HEK293 (cell line): ENCODE measurements at regions not wholly inside any gene's neighbourhood (a gene's known extent, or its start where the extent isn't known, plus 50 kb on each side); places are given as distances from the start of the nearest gene placed in this dataset.

Experiments used
- CTCF ChIA-PET: fragments of 350-600 bp; formaldehyde crosslinking; extraction: SDS; loops from one replicate; lab custom pipeline; 2021; ENCODE audit warnings: antibody characterized with exemption; lab: Yijun Ruan, JAX
- POLR2A ChIA-PET: fragments of 300-600 bp; formaldehyde crosslinking; extraction: SDS; loops from one replicate; lab custom pipeline; 2020; ENCODE audit warnings: antibody characterized with exemption, inconsistent platforms; lab: Yijun Ruan, JAX
- H3K27ac ChIP-seq: fragments of 200-500 bp; sonication (Bioruptor generic); 2 replicates; pipeline ENCODE4 v1.5.1; 2014; ENCODE audit warnings: low read depth, low read length, control low read depth, inconsistent platforms; ENCODE audit errors: extremely low read depth
- H3K36me3 ChIP-seq, 2 experiments: fragments of 200-500 bp in 1 of 2; sonication (Bioruptor generic) in 1 of 2; 1 replicate in 1 of 2; 2 replicates in 1 of 2; pipeline ENCODE4 v1.5.1; 2014 to 2017; ENCODE audit warnings: inconsistent platforms in 2 of 2, low read length in 2 of 2; ENCODE audit not compliant: control insufficient read depth in 2 of 2, insufficient read depth in 1 of 2
- H3K4me1 ChIP-seq: fragments of 200-500 bp; sonication (Bioruptor generic); 2 replicates; pipeline ENCODE4 v1.5.1; 2014; ENCODE audit warnings: mild to moderate bottlenecking, low read length, inconsistent platforms; ENCODE audit not compliant: control insufficient read depth, insufficient read depth
- H3K4me3 ChIP-seq: 2 replicates; pipeline ENCODE4 v1.5.1; 2011; ENCODE audit warnings: low read depth, mild to moderate bottlenecking, control low read depth, low read length, moderate library complexity
- H3K9me3 ChIP-seq: fragments of 200-500 bp; sonication (Bioruptor generic); 2 replicates; pipeline ENCODE4 v1.5.1; 2014; ENCODE audit warnings: low read depth, low read length, inconsistent platforms; ENCODE audit not compliant: control insufficient read depth, insufficient read depth
- HOXC10 ChIP-seq: sonication (generic); formaldehyde crosslinking; IDR thresholded peaks from 2 replicates; pipeline ENCODE4 v1.8.1; 2023; ENCODE audit warnings: mild to moderate bottlenecking, missing genetic modification reagents
- KLF9 ChIP-seq: fragments of 450-650 bp; formaldehyde crosslinking; IDR thresholded peaks from 2 replicates; pipeline ENCODE4 v1.5.1; 2016; ENCODE audit warnings: missing biosample characterization, missing genetic modification characterization, low read depth
- SP2 ChIP-seq: fragments of 450-650 bp; formaldehyde crosslinking; IDR thresholded peaks from 2 replicates; pipeline ENCODE4 v1.5.1; 2016; ENCODE audit warnings: missing biosample characterization, missing genetic modification characterization
- ZBTB8A ChIP-seq: fragments of 450-650 bp; formaldehyde crosslinking; IDR thresholded peaks from 2 replicates; pipeline ENCODE4 v1.5.1; 2016; ENCODE audit warnings: missing biosample characterization, missing genetic modification characterization
- ZFP69B ChIP-seq: fragments of 450-650 bp; formaldehyde crosslinking; IDR thresholded peaks from 2 replicates; pipeline ENCODE4 v1.5.1; 2016; ENCODE audit warnings: missing biosample characterization, missing genetic modification characterization
- ZNF132 ChIP-seq: fragments of 450-650 bp; formaldehyde crosslinking; IDR thresholded peaks from 2 replicates; pipeline ENCODE4 v1.5.1; 2017; ENCODE audit warnings: missing biosample characterization, missing genetic modification characterization, borderline replicate concordance
- ZNF133 ChIP-seq: fragments of 450-650 bp; formaldehyde crosslinking; IDR thresholded peaks from 2 replicates; pipeline ENCODE4 v1.5.1; 2016; ENCODE audit warnings: missing biosample characterization, missing genetic modification characterization
- ZNF146 ChIP-seq: fragments of 450-650 bp; formaldehyde crosslinking; IDR thresholded peaks from 2 replicates; pipeline ENCODE4 v1.5.1; 2016; ENCODE audit warnings: missing biosample characterization, missing genetic modification characterization
- ZNF335 ChIP-seq: fragments of 450-650 bp; formaldehyde crosslinking; conservative IDR thresholded peaks from 2 replicates; pipeline ENCODE4 v1.5.1; 2016; ENCODE audit warnings: missing biosample characterization, missing genetic modification characterization
- ZNF48 ChIP-seq: fragments of 450-650 bp; formaldehyde crosslinking; IDR thresholded peaks from 2 replicates; pipeline ENCODE4 v1.5.1; 2016; ENCODE audit warnings: missing biosample characterization, missing genetic modification characterization
- ZNF510 ChIP-seq: fragments of 450-650 bp; formaldehyde crosslinking; IDR thresholded peaks from 2 replicates; pipeline ENCODE4 v1.5.1; 2018; ENCODE audit warnings: mild to moderate bottlenecking, missing genetic modification characterization, missing biosample characterization; ENCODE audit not compliant: insufficient replicate concordance
- ZNF514 ChIP-seq: fragments of 450-650 bp; formaldehyde crosslinking; IDR thresholded peaks from 2 replicates; pipeline ENCODE4 v1.5.1; 2016; ENCODE audit warnings: missing biosample characterization, missing genetic modification characterization
- ZNF544 ChIP-seq: fragments of 450-650 bp; formaldehyde crosslinking; IDR thresholded peaks from 2 replicates; pipeline ENCODE4 v1.5.0; 2017; ENCODE audit warnings: missing biosample characterization, missing genetic modification characterization
- ZNF560 ChIP-seq: fragments of 450-650 bp; formaldehyde crosslinking; IDR thresholded peaks from 2 replicates; pipeline ENCODE4 v1.5.1; 2017; ENCODE audit warnings: missing biosample characterization, missing genetic modification characterization, borderline replicate concordance
- ZNF596 ChIP-seq: fragments of 450-650 bp; IDR thresholded peaks from 2 replicates; pipeline ENCODE4 v1.5.0; 2018; ENCODE audit warnings: missing biosample characterization, mild to moderate bottlenecking, missing genetic modification characterization, moderate library complexity
- ZNF621 ChIP-seq: fragments of 450-650 bp; formaldehyde crosslinking; IDR thresholded peaks from 2 replicates; pipeline ENCODE4 v1.5.1; 2017; ENCODE audit warnings: missing biosample characterization, missing genetic modification characterization
- ZNF654 ChIP-seq: fragments of 450-650 bp; formaldehyde crosslinking; IDR thresholded peaks from 2 replicates; pipeline ENCODE4 v1.5.1; 2016; ENCODE audit warnings: low read depth, missing biosample characterization, missing genetic modification characterization
- ZNF664 ChIP-seq: fragments of 450-650 bp; formaldehyde crosslinking; IDR thresholded peaks from 2 replicates; pipeline ENCODE4 v1.5.1; 2016; ENCODE audit warnings: missing biosample characterization, missing genetic modification characterization
- ZNF768 ChIP-seq: fragments of 450-650 bp; formaldehyde crosslinking; IDR thresholded peaks from 2 replicates; pipeline ENCODE4 v1.5.1; 2018; ENCODE audit warnings: missing biosample characterization, mild to moderate bottlenecking, missing genetic modification characterization
- ZNF777 ChIP-seq: fragments of 450-650 bp; formaldehyde crosslinking; IDR thresholded peaks from 2 replicates; pipeline ENCODE4 v1.5.1; 2017; ENCODE audit warnings: missing biosample characterization, missing genetic modification characterization, borderline replicate concordance
- ZNF785 ChIP-seq: fragments of 450-650 bp; formaldehyde crosslinking; IDR thresholded peaks from 2 replicates; pipeline ENCODE4 v1.5.1; 2016; ENCODE audit warnings: missing biosample characterization, missing genetic modification characterization
- TF ChIP-seq, protein P1 (sequence below): fragments of 450-650 bp; formaldehyde crosslinking; IDR thresholded peaks from 2 replicates; pipeline ENCODE4 v1.5.1; 2016; ENCODE audit warnings: missing biosample characterization, missing genetic modification characterization
- TF ChIP-seq, protein P2 (sequence below): fragments of 450-650 bp; formaldehyde crosslinking; IDR thresholded peaks from 2 replicates; pipeline ENCODE4 v1.5.0; 2017; ENCODE audit warnings: missing biosample characterization, missing genetic modification characterization, borderline replicate concordance
- TF ChIP-seq, protein P3 (sequence below): fragments of 450-650 bp; formaldehyde crosslinking; IDR thresholded peaks from 2 replicates; pipeline ENCODE4 v1.5.1; 2016; ENCODE audit warnings: missing biosample characterization, missing genetic modification characterization
- TF ChIP-seq, protein P4 (sequence below): sonication (generic); formaldehyde crosslinking; IDR thresholded peaks from 2 replicates; pipeline ENCODE4 v1.8.1; 2022; ENCODE audit warnings: mild to moderate bottlenecking, moderate library complexity, missing genetic modification reagents

DNA sequence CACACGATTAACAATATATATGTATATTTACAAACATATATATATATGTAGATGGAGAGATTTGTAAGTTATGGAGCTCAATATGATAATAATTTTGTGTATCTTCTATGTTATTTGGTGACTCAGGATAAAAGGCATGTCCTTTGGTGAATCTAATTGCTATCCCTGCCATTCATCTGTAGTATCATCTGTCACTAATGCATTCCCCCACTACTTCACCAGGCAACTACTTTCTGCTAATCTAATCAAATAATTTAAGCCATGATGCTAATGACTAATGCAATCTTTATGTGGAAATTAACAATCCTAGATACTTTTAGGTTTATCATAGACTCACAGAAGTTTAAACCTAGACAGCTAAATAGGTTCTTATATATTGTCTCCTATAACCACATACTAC is 1074.5 kb downstream of the PLA2G4A start:
- H3K27ac ChIP-seq: no peak overlapping the region
- ChIA-PET CTCF (no interaction called here), POLR2A (no interaction called here)
- no peak overlapping the region for H3K4me3 ChIP-seq
- H3K4me1 ChIP-seq: no peaks in the 10 kb centered on the region
- H3K9me3 ChIP-seq: no peaks in the 10 kb centered on the region
- H3K36me3 ChIP-seq: no peaks in the 10 kb centered on the region
- no peak for TF ChIP-seq ZNF785 (tag by site-specific recombination)

DNA sequence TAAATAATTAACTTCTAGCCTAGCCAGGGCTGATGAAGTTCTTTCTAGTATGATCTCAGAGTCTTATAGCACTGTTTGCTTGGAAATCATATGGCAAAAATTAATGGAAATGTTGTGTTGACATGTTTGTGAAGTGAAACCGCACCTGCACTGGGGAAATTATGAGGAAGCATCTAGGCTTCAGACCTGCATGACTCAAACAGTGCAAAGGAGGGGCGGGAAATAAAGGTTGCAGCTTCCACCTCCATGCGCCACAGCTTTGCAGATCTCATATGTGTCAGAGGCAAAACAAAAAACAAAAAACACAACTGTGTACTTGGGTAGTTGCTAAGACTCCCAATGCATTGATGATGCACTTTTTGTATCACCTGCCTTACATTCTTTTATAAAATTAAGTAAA is 1080.6 kb downstream of the PLA2G4A start:
- ChIA-PET POLR2A (no interaction called here), CTCF (no interaction called here)
- no peak overlapping the region for H3K4me3 ChIP-seq
- H3K9me3 ChIP-seq: no peaks in the 10 kb centered on the region
- H3K4me1 ChIP-seq: no peaks in the 10 kb centered on the region
- H3K27ac ChIP-seq: no peak overlapping the region
- no peaks in the 10 kb centered on the region for H3K36me3 ChIP-seq
- TF ChIP-seq ZFP69B (tag by site-specific recombination) (no peak), ZNF768 (tag by site-specific recombination) (no peak), ZNF48 (tag by site-specific recombination) (no peak), ZNF133 (tag by site-specific recombination) (no peak), HOXC10 (CRISPR knock-in tag) (no peak), ZNF596 (tag by site-specific recombination) (no peak), ZNF335 (tag by site-specific recombination) (no peak), ZBTB8A (no peak), SP2 (no peak), ZNF510 (tag by site-specific recombination) (no peak), KLF9 (tag by site-specific recombination) (no peak), ZNF664 (tag by site-specific recombination) (no peak), ZNF544 (tag by site-specific recombination) (no peak)
- TF ChIP-seq, protein P1, sequence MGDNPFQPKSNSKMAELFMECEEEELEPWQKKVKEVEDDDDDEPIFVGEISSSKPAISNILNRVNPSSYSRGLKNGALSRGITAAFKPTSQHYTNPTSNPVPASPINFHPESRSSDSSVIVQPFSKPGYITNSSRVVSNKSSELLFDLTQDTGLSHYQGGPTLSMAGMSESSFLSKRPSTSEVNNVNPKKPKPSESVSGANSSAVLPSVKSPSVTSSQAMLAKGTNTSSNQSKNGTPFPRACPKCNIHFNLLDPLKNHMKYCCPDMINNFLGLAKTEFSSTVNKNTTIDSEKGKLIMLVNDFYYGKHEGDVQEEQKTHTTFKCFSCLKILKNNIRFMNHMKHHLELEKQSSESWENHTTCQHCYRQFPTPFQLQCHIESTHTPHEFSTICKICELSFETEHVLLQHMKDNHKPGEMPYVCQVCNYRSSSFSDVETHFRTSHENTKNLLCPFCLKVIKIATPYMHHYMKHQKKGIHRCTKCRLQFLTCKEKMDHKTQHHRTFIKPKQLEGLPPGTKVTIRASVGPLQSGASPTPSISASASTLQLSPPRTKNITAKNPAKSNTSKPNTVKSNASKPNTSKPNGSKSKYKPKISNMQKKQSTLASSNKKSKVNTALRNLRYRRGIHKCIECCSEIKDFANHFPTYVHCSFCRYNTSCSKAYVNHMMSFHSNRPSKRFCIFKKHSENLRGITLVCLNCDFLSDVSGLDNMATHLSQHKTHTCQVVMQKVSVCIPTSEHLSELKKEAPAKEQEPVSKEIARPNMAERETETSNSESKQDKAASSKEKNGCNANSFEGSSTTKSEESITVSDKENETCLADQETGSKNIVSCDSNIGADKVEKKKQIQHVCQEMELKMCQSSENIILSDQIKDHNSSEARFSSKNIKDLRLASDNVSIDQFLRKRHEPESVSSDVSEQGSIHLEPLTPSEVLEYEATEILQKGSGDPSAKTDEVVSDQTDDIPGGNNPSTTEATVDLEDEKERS (tag by site-specific recombination): no peak
- TF ChIP-seq, protein P2, sequence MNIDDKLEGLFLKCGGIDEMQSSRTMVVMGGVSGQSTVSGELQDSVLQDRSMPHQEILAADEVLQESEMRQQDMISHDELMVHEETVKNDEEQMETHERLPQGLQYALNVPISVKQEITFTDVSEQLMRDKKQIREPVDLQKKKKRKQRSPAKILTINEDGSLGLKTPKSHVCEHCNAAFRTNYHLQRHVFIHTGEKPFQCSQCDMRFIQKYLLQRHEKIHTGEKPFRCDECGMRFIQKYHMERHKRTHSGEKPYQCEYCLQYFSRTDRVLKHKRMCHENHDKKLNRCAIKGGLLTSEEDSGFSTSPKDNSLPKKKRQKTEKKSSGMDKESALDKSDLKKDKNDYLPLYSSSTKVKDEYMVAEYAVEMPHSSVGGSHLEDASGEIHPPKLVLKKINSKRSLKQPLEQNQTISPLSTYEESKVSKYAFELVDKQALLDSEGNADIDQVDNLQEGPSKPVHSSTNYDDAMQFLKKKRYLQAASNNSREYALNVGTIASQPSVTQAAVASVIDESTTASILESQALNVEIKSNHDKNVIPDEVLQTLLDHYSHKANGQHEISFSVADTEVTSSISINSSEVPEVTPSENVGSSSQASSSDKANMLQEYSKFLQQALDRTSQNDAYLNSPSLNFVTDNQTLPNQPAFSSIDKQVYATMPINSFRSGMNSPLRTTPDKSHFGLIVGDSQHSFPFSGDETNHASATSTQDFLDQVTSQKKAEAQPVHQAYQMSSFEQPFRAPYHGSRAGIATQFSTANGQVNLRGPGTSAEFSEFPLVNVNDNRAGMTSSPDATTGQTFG (tag by site-specific recombination): no peak

DNA sequence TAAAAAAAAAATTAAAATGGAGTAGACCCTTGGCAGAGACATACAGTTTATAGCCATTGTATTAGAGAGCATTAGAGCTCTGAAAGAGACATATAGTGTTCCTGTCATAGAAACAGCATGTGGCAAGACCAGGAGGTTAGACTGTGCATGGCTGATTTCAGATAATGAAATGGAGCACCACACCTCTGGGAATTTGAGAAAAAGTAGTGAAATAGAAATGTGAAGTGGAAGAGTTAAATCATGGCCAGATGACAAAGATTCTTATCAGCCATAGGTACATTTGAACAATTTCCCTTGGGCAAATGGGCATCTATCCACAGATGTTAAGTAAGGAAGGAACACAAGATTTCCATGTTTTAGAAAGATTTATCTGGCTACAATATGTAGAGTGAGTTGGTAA is 1083.1 kb downstream of the PLA2G4A start:
- H3K4me3 ChIP-seq: no peak overlapping the region
- no peaks in the 10 kb centered on the region for H3K9me3 ChIP-seq
- H3K36me3 ChIP-seq: no peaks in the 10 kb centered on the region
- H3K27ac ChIP-seq: no peak overlapping the region
- ChIA-PET POLR2A (no interaction called here), CTCF (no interaction called here)
- no peaks in the 10 kb centered on the region for H3K4me1 ChIP-seq
- TF ChIP-seq, protein P3, sequence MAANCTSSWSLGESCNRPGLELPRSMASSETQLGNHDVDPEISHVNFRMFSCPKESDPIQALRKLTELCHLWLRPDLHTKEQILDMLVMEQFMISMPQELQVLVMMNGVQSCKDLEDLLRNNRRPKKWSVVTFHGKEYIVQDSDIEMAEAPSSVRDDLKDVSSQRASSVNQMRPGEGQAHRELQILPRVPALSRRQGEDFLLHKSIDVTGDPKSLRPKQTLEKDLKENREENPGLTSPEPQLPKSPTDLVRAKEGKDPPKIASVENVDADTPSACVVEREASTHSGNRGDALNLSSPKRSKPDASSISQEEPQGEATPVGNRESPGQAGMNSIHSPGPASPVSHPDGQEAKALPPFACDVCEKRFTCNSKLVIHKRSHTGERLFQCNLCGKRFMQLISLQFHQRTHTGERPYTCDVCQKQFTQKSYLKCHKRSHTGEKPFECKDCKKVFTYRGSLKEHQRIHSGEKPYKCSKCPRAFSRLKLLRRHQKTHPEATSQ (tag by site-specific recombination): no peak
- TF ChIP-seq ZNF560 (tag by site-specific recombination): no peak
- TF ChIP-seq ZNF132: no peak
- TF ChIP-seq, protein P4, sequence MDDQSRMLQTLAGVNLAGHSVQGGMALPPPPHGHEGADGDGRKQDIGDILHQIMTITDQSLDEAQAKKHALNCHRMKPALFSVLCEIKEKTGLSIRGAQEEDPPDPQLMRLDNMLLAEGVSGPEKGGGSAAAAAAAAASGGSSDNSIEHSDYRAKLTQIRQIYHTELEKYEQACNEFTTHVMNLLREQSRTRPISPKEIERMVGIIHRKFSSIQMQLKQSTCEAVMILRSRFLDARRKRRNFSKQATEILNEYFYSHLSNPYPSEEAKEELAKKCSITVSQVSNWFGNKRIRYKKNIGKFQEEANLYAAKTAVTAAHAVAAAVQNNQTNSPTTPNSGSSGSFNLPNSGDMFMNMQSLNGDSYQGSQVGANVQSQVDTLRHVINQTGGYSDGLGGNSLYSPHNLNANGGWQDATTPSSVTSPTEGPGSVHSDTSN (CRISPR knock-in tag): no peak
- no peak for TF ChIP-seq ZNF514 (tag by site-specific recombination)
- no peak for TF ChIP-seq ZNF621
- TF ChIP-seq ZNF777 (tag by site-specific recombination): no peak
- no peak for TF ChIP-seq ZNF146 (tag by site-specific recombination)
- TF ChIP-seq ZNF654 (tag by site-specific recombination): no peak
